ENCODE measurements at regions not wholly inside any gene's neighbourhood (a gene's known extent, or its start where the extent isn't known, plus 50 kb on each side); places are given as distances from the start of the nearest gene placed in this dataset.

- TF ChIP-seq CTCF (IDR thresholded peaks at IDR 0.05; ENCODE audit: insufficient read depth, low read length, poor library complexity, severe bottlenecking) (no peak), EZH2phosphoT487 (conservative IDR thresholded peaks at IDR 0.05; ENCODE audit: low read length) (no peak)
Measured at GRCh38 chr1:8203056-8203455, 114.9 kb upstream of the SLC45A1 start.
